HG03103 (cell line): ENCODE measurements at regions not wholly inside any gene's neighbourhood (a gene's known extent, or its start where the extent isn't known, plus 50 kb on each side); places are given as distances from the start of the nearest gene placed in this dataset.
"Not testable (repeated sequence)": the region's sequence is repeated elsewhere in the genome, so short reads cannot be mapped to it uniquely, and the experiment has no call there.

Experiments used
- ATAC-seq: cut with Tn5 transposase; IDR thresholded peaks from one replicate; pipeline ENCODE4 v1.9.1; 2021; ENCODE audit warnings: low read depth; ENCODE audit not compliant: unreplicated experiment

DNA sequence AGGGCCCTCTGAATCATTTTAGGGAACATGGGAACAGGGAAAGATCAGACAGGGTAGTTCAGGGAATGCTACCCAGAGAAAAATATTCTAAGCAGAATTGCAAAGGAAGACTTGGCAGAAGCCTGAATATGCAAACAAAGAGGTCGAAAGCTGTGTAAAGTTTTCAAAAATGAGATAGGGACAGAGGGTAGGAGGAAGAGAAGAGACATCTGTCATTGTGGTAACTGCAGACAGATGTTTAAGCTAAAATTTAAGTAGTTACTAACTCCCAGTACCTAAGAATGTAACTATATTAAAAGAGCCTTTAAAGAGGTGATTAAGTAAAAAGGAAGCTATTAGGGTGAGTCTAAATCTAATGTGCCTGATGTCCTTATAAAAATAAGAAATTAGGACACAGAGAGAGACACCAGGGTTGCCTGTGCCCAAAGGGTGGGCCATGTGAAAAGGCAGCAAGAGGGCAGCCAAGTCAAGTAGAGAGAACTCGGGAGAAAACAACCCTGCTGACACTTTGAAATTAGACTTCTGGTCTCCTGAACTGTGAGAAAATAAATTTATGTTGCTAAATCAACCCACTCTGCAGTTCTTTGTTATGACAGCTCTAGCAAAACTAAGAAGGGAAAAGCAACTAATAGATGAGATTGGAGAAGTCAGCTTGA, 1647.4 kb upstream of the C9orf72 start:
- no peak for ATAC-seq

DNA sequence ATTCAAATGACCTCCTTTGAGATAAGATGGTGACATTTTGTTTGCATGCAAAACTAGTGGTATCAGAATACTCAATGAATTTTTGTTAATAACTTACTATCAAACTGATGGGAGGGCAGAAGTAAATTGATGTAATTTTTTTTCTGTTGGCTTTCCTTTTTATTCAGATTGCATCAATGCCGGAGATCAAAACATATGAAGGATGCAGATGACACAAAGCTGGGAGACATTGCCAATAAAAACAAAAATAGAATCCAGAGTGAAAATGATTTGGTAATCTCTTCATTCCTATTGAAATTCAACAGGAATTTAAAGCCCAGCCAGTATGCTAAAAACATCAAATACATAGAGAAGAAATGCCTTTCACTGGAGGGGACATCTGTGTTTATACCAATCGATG, 1655.3 kb upstream of the C9orf72 start:
- ATAC-seq, result no peak

DNA sequence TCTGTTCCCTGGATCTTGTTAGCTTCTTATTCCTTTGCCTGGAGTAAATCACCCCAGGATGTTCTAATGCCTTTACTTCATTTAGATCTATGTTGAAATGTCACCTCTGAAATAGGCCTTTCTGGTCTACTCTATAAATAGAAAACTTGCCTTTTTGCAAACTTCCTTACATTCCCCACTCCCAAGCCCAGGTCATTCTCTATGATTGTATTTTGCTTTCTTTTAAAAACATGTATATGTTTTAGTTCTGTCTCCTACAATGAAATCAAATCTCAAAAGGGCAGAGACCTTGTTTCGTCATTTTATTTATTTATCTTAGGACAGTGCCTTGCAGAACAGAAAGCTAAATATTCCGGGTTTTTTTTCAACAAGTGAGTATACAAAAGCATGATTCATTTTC, 1657.7 kb upstream of the C9orf72 start:
- ATAC-seq, result no peak

DNA sequence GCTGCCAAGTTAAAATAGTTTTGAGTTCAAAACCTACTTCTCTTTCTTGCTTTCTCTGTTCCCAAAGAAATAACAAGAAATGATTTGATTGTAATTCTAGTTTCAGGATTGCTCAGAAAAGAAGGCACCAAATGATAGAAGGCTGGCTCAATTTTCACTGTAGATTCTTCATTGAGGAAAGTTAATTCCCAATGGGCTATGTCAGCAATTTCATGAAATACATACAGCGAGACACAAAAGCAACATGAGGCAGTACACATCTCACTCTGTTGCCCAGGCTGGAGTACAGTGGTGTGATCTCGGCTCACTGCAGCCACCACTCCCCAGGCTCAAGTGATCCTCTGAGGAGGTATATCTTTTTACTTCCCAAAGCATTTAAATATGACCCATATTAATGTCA, 1659.9 kb upstream of the C9orf72 start:
- ATAC-seq, result no peak

DNA sequence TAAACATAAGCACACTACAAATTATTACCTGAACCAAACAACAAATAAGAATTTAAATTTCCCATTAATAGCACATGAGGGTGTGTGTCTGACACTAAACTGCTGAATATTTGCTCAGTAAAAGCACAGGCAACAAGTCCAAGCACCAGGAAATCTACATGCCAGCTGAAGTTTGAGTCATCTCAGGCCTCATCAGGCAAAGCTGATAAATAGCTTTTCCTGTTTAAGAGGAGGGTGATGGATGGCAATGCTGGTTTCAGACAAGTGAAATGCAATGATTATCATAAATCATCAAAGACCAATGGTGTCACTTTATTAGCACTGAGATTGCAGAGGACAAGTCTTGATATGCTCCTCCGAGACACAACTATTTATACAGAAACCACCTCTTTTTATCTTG, 1668.0 kb upstream of the C9orf72 start:
- no peak for ATAC-seq

DNA sequence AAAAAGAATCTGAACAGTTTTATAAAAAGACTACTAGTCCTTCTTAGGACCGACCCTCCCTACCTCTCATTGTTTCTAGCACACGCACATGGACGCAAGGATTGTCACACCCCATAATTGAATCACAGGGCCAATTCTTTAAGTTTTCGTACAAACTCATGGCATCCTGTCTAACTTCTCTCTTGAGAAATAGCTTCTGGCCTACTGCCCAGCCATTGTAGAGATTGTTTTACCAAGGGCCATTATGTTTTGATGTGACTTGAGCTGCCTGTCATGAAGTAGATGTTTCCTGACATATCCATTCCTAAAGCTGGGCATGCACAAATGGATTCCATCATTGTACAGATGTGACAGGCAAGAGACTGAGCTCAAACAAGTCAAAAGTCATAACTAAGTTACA, 1672.1 kb upstream of the C9orf72 start:
- no peak for ATAC-seq

DNA sequence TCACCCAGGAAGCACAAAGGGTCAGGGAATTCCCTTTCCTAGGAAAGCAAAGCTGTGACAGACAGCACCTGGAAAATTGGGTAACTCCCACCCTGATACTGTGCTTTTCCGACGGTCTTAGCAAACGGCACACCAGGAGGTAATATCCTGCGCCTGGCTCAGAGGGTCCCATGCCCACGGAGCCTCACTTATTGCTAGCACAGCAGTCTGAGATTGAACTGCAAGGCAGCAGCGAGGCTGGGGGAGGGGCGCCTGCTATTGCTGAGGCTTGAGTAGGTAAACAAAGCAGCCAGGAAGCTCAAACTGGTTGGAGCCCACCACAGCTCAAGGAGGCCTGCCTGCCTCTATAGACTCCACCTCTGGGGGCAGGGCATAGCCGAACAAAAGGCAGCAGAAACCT, 1697.1 kb upstream of the C9orf72 start:
- not testable (repeated sequence) for ATAC-seq

DNA sequence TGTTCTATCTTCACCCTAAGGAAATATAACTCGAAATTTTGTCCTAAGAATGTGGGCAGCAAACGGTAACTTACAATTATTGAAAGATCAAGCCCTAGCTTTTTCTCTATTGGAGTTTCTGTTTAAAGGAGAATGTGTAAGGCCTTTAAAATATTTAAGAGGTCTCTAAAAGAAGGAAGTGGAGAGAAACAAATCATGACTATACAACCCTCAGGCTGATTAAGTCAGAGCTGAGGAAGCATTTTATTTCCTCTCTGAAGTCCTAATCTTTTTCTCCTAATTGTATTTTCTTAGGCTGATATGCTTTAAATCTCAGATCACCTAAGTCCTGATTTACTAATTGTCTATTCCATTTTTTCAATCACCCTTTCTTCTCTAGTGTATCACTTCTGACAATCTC, 1708.8 kb upstream of the C9orf72 start:
- no peak for ATAC-seq

DNA sequence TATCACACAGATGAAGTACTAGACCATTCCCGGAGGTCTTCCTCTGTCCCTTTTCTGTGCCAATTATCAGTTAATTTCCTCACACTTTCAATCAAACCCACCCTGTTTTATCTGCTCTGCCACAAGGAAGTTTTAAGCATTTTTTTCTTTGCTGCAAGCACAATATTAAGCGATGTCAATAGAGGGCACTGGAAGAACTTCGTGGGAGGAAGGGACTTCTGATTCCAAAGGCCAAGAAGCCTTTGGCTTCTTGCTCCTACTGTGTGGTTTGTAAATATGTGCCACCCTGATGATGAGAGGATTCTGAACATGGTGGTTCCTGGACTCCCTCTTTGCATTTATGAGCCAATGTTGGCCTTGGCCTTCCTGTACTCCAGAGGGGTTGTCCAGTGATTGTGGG, 1712.5 kb upstream of the C9orf72 start:
- ATAC-seq, result no peak

DNA sequence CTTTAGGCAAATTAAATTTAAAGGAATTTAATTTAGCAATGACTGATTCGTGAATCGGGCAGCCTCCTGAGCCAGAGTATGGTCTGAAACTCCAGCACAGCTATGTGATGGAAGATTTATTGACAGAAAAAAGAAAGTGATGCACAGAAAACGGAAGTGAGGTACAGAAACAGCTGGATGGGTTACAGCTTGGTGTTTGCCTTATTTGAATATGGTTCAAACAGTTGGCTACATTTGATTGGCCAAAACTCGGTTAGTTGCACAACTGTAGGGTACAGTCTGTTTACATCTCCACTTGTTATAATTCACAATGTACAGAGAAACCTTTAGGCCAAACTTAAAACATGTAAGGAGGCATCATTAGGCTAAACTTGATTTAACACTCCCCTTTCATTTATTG, 1716.1 kb upstream of the C9orf72 start:
- ATAC-seq, result no peak

DNA sequence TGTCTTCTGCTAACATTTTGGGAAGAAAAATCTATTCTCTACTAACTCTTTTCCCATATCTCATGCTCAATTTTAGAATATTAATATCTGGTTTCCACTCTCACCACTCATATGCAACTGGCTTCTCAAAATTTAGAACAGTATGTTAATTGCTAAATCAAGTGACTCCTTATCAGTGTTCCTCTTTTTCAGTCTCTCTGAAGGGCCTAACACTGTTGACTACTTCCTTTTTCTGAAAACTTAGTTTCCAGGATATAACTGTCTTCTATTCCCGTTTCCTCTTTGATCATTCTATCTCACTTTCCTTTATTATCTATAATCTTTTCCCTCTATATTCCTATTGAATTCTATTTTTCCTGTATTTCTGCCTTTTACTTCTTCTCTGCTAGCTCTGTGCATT, 1717.2 kb upstream of the C9orf72 start:
- ATAC-seq, result no peak

DNA sequence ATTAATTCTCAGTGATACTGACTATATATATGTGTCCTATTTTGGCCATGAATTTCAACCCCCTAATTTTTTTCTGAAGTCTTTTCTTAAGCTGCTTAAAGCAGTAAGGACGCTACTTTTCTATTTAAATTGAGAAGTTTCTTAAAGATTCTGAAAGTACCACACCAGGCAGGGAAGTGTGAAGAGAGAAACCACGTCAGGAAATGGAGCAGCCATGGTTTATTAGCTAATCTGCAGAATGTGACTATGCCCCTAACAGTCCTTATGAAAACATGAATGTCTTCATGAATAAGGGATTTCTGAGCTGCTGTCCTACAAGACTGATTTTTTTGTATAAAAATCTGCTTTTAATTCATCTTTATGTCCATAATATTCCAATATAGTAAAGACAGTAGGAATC, 1724.3 kb upstream of the C9orf72 start:
- no peak for ATAC-seq

DNA sequence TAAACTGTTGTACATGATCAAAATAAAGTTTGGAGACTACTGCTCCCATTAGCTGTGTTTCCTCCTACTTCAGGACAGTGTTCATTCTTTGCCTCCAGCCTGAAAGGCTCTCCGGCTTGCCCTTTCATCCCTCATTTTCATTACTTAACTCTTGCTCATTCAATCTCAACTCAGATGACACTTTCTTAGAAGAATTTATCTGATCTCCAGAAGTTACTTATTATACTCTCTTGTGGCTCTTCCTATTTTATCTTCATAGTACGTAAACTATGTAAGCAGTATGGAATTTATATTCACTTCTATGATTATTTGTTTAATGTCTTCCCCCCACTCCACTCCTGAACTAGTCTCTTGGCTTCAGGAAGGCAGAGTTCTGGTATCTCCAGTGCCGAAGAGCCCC, 1737.9 kb upstream of the C9orf72 start:
- ATAC-seq, result no peak

DNA sequence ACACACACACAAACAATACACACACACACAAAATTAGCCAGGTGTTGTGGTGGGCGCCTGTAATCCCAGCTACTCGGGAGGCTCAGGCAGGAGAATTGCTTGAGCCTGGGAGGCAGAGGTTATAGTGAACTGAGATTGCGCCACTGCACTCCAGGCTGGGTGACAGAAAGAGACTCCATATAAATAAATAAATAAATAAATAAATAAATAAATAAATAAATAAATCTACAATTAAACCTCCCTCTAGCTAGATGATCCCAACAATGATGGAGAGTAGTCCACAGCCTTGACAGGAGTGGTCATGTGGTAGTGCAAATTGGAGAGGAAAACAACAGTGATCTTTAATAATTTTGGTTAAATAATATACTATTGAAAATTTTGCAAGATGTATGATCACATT, 1739.0 kb upstream of the C9orf72 start:
- no peak for ATAC-seq

DNA sequence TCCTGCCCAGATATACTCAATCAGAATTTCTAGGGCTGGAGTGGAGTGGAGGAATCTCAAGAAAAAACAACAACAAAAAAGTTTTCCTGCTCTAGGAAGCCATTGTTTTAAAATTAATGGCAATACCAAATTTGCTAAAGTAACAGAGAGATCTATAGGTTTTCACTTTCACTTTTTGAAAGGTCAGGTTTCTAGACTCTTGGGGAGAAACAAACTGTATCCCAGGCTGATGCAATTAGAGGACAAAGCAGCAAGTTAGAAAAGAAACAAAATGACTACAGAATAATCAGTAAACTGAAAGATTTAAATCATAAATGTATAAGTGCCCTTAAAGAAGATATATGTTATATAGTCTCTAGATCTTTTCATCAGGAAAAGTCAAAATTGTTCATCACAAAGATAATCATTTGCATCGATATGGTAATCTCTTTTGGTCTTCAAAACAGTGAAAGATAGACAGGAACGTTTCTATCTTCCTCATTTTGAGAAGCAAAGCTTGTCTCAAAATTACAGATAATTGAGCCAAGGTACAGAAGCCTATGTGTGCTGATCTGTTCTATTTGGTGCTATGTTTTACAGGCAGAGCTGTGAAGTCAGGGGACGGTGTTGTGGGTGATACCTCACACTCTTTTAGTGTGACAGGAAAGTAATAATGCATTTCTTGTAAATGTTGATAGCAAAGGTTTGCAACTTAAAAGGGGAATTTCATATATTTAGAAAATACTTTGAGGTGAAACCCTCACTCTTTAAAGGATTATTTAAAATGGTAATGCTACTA, 1746.6 kb upstream of the C9orf72 start:
- ATAC-seq, result no peak

DNA sequence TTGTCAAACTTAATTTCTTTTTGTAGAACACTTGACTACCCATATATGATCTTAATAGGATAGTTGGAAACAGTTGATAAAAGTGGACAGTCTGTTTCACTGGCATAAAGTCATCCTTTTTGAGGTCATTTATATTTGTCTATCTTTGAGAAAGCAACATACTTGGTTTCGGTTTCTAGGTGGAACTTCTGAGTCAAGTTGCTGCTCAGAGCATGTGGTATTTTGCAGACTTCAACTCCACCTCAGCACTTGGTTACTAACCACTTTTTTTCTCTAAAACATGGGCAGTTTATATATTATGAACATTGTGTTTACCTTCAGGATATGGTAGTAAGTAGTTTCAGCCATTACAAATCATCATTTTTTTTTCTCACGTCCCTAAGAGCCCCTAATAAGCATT, 1749.0 kb upstream of the C9orf72 start:
- ATAC-seq, result no peak

DNA sequence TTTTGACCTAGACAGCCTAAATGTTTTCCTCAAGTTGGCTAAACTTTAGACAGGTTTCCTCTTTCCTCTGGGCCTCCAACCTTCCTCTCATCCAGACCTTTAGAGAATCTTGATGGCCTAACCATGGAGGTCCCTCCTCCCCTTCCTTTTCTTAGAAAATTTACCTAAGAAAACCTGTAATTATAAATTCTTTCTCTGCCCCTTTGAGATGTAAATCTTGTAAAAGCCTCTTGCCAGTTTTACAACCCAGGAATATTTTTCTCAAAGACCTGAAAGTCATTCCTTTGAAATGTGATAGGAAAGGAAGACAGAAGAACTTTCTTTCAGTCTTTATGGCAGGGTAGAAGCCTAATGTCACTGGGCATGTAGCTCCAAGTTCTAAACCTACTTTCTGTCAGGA, 1752.6 kb upstream of the C9orf72 start:
- ATAC-seq, result no peak

DNA sequence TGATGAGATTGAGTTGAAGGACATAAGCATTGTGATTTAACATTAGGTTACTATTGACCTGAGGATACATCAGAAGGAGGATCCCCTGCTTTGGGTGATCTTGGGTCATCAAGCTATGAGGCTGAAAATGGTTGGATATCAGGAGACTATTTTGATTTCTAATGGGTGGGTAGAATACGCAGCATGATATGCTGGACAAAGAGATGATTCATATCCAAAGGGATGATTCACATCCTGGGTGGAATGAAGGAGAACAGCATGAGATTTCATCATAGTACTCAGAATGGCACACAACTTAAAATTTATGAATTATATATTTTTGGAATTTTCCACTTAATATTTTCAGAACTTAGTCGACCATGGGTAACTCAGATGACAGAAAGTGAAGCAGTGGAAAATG, 1759.5 kb upstream of the C9orf72 start:
- no peak for ATAC-seq

DNA sequence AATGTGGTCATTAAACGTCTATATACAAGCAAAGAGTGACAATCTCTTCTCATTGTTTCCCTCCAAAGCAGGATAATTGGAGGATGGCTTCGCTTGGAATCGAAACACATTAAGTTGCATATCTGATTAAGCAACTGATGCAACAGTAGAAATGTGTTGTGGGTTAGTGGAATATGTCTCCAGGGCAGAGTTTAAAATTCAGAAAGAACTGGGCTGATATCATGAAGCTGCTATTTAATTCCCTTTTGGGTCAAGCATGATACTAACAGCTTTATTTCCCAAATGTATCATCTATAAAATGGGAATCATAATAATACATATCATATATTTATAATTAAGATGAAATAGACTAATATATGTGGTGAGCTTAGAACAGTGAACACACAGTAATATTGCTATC, 1763.0 kb upstream of the C9orf72 start:
- no peak for ATAC-seq

DNA sequence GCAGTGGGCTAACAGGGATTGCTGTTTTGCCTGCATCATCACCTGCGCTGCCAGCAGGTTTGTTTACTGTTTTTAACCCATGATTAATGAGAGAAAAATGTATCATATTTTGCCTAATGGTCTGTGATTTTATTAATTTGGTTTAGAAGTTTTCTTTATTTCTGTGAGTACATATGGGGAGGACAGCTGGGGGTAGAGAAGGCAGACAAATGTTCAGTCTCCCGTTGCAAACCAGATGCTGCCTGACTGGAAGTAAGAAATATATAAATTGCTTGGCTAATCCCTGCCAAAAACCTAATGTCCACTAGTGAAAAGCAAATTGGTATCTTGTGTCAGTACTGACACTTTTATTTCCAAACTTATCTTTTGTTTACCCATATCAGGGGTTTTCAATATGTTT, 1766.1 kb upstream of the C9orf72 start:
- no peak for ATAC-seq

DNA sequence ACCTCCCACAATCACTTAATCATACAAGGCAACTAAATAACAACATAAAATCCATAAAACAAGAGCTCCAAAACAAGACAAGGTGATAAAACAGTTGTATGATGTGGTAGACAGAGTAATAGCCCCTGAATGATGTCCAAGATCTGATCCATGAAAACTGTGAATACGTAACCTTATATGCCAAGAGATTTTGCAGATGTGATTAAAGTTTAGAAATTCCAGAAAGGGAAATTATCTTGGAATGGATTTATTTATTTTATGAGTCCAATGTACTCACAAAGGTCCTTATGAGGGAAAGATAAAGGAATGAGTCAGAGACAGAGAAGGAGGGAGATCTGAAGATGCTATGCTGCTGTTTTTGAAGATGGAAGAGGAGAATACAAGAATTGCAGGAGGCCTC, 1775.7 kb upstream of the C9orf72 start:
- ATAC-seq, result no peak

DNA sequence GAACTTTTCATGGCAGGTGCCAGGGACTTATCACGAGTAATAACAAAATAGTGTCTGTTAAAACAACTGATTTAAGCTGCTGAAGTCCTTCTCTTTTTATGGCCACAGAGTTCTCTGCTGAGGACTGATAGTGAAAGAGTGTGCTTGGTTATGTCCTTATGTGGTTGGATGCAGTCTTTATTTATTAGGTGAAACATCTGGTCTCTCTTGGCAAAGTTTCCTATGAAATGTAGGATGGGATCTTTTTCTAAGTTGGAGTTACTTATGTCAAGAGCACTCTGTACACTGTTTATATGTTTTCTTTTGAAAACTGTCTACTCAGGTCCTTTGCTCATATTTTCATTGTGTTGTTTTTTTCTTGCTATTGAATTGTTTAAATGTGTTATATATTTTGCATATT, 1816.1 kb upstream of the C9orf72 start:
- no peak for ATAC-seq
